K562 (cell line): ENCODE measurements at regions not wholly inside any gene's neighbourhood (a gene's known extent, or its start where the extent isn't known, plus 50 kb on each side); places are given as distances from the start of the nearest gene placed in this dataset.

Experiments
- ATAC-seq: fragments of 200-7000 bp; cut with Tn5 transposase; 3 replicates; pipeline ENCODE4 v1.9.1; 2020; ENCODE audit warnings: moderate library complexity
- BruUV-seq: library from RNA; stranded (reverse); fragments of 400-500 nt; replicated peaks from 2 replicates; lab custom pipeline; 2021; lab: Mats Ljungman, UMichigan
- CTCF ChIA-PET: fragments of 300-600 bp; formaldehyde crosslinking; extraction: SDS; loops from one replicate; lab custom pipeline; 2021; ENCODE audit warnings: low intra/inter-chr PET ratio; lab: Yijun Ruan, JAX
- POLR2A ChIA-PET: fragments of 300-600, 350-650 bp; sonication (Branson Sonifier 250); formaldehyde crosslinking; extraction: SDS; loops from one replicate; lab custom pipeline; 2021; ENCODE audit warnings: antibody characterized with exemption, inconsistent platforms; lab: Yijun Ruan, JAX
- DNase-seq, 4 experiments: peaks; one replicate each; pipeline versions ENCODE4 v3.0.0 to v3.0.0-alpha.2; 2011 to 2018; ENCODE audit warnings: low spot score in 3 of 4, mixed read lengths in 3 of 4; ENCODE audit errors: extremely low read depth in 1 of 4
- FAIRE-seq: peaks from 2 replicates; lab custom pipeline; 2011; peaks lifted over from hg19 to GRCh38; lab: Jason Lieb, UNC
- H2AFZ ChIP-seq: 2 replicates; pipeline ENCODE4 v1.6.0; 2011; ENCODE audit warnings: low read depth, low read length, control low read depth, inconsistent platforms
- H3K27ac ChIP-seq: fragments of 200-600 bp; 3 replicates; pipeline ENCODE4 v1.8.0; 2011; ENCODE audit warnings: low read depth, mild to moderate bottlenecking, control low read depth, inconsistent platforms, low read length, moderate library complexity, mixed read lengths; ENCODE audit errors: extremely low read depth
- H3K27me3 ChIP-seq, 2 experiments: fragments of 300-600 bp in 1 of 2; 2 replicates in 1 of 2; 3 replicates in 1 of 2; pipeline versions ENCODE4 v1.6.0 to v1.8.0; 2011; ENCODE audit warnings: inconsistent platforms in 2 of 2, low read length in 2 of 2, mild to moderate bottlenecking in 1 of 2, mixed read lengths in 1 of 2, moderate library complexity in 1 of 2; ENCODE audit not compliant: control insufficient read depth in 2 of 2, insufficient read depth in 2 of 2
- H3K36me3 ChIP-seq: fragments of 300-600 bp; 3 replicates; pipeline ENCODE4 v1.8.0; 2011; ENCODE audit warnings: mild to moderate bottlenecking, low read length, inconsistent platforms; ENCODE audit not compliant: control insufficient read depth, insufficient read depth
- H3K4me1 ChIP-seq, 2 experiments: fragments of 200-600 bp in 1 of 2; replicated peaks in 1 of 2; 2 replicates in 1 of 2; 3 replicates in 1 of 2; pipeline versions ENCODE4 v1.5.1 to v1.8.0; 2011; ENCODE audit warnings: inconsistent platforms in 2 of 2, low read length in 2 of 2, mild to moderate bottlenecking in 1 of 2, mixed read lengths in 1 of 2, moderate library complexity in 1 of 2; ENCODE audit not compliant: control insufficient read depth in 2 of 2, insufficient read depth in 2 of 2
- H3K4me2 ChIP-seq: 2 replicates; pipeline ENCODE4 v1.6.1; 2011; ENCODE audit warnings: low read length, control low read depth, inconsistent platforms, mixed read lengths; ENCODE audit not compliant: insufficient read depth
- H3K4me3 ChIP-seq: fragments of 200-600 bp; sonication (generic), shearing (Covaris generic); 2 replicates; pipeline ENCODE4 v1.5.1; 2016; ENCODE audit warnings: control low read depth, inconsistent platforms
- H3K79me2 ChIP-seq: fragments of 200-600 bp; 3 replicates; pipeline ENCODE4 v1.8.0; 2011; ENCODE audit warnings: low read length, inconsistent platforms; ENCODE audit not compliant: control insufficient read depth, insufficient read depth
- H3K9ac ChIP-seq, 2 experiments: 2 replicates each; pipeline versions ENCODE4 v1.6.0 to v1.6.1; 2011; ENCODE audit warnings: low read depth in 2 of 2, low read length in 2 of 2, control low read depth in 1 of 2, inconsistent platforms in 1 of 2, mild to moderate bottlenecking in 1 of 2, mixed read lengths in 1 of 2; ENCODE audit not compliant: insufficient read depth in 1 of 2
- H3K9me1 ChIP-seq: one replicate; pipeline ENCODE4 v1.6.0; 2011; ENCODE audit warnings: inconsistent platforms, mild to moderate bottlenecking, low read length, moderate library complexity; ENCODE audit not compliant: control insufficient read depth, insufficient read depth
- H3K9me3 ChIP-seq: replicated peaks from 2 replicates; pipeline ENCODE4 v1.5.1; 2011; ENCODE audit warnings: low read depth, low read length, inconsistent platforms; ENCODE audit not compliant: control insufficient read depth, insufficient read depth
- H4K20me1 ChIP-seq: replicated peaks from 2 replicates; pipeline ENCODE4 v1.6.1; 2011; ENCODE audit warnings: low read length, inconsistent platforms, mixed read lengths; ENCODE audit not compliant: control insufficient read depth, insufficient read depth
- ARNT ChIP-seq, 2 experiments: fragments of 450-650 bp; IDR thresholded peaks; 2 replicates each; pipeline ENCODE4 v1.6.1; 2016; ENCODE audit warnings: mild to moderate bottlenecking in 1 of 2
- ATF3 ChIP-seq, 2 experiments: fragments of 450-650 bp in 1 of 2; sonication (generic) in 1 of 2; formaldehyde crosslinking in 1 of 2; IDR thresholded peaks in 1 of 2; conservative IDR thresholded peaks in 1 of 2; 2 replicates each; pipeline versions ENCODE4 v1.6.1 to v1.8.1; 2016 to 2023; ENCODE audit warnings: mild to moderate bottlenecking in 2 of 2, moderate library complexity in 2 of 2, inconsistent platforms in 1 of 2, missing genetic modification reagents in 1 of 2
- CHD2 ChIP-seq: IDR thresholded peaks from 2 replicates; pipeline ENCODE4 v1.6.1; 2011; ENCODE audit warnings: low read depth, low read length
- DDX20 ChIP-seq: fragments of 450-650 bp; IDR thresholded peaks from 2 replicates; pipeline ENCODE4 v1.6.1; 2016; ENCODE audit warnings: missing genetic modification characterization, low read depth, mild to moderate bottlenecking, missing compliant biosample characterization, moderate library complexity
- HDGF ChIP-seq: fragments of 450-650 bp; IDR thresholded peaks from 2 replicates; pipeline ENCODE4 v1.6.1; 2016
- HOXB6 ChIP-seq: fragments of 250-450 bp; sonication (Bioruptor Pico); IDR thresholded peaks from 2 replicates; pipeline ENCODE4 v1.5.1; 2022; ENCODE audit warnings: mild to moderate bottlenecking, borderline replicate concordance
- KAT7 ChIP-seq: sonication (generic); formaldehyde crosslinking; IDR thresholded peaks from 2 replicates; pipeline ENCODE4 v1.8.0; 2022; ENCODE audit warnings: missing genetic modification reagents, mild to moderate bottlenecking, borderline replicate concordance
- NFRKB ChIP-seq: fragments of 450-650 bp; IDR thresholded peaks from 2 replicates; pipeline ENCODE4 v1.6.1; 2016; ENCODE audit warnings: low read depth
- PBX2 ChIP-seq, 2 experiments: IDR thresholded peaks in 1 of 2; conservative IDR thresholded peaks in 1 of 2; 2 replicates each; pipeline ENCODE4 v1.6.1; 2016; ENCODE audit warnings: low read depth in 2 of 2, mild to moderate bottlenecking in 1 of 2, missing compliant biosample characterization in 1 of 2, missing genetic modification characterization in 1 of 2, moderate library complexity in 1 of 2
- PTTG1 ChIP-seq: fragments of 450-650 bp; IDR thresholded peaks from 2 replicates; pipeline ENCODE4 v1.6.1; 2016; ENCODE audit warnings: low read depth, mild to moderate bottlenecking, missing genetic modification characterization, missing compliant biosample characterization
- SNRNP70 ChIP-seq: fragments of 200-400 bp; formaldehyde crosslinking; optimal IDR thresholded peaks from 2 replicates; pipeline ENCODE3; 2017; ENCODE audit warnings: low read depth, low read length
- USF1 ChIP-seq: sonication (generic); formaldehyde crosslinking; IDR thresholded peaks from 2 replicates; pipeline ENCODE4 v1.9.0; 2022; ENCODE audit warnings: mild to moderate bottlenecking, missing genetic modification reagents
- ZBTB1 ChIP-seq: sonication (generic); formaldehyde crosslinking; IDR thresholded peaks from 2 replicates; pipeline ENCODE4 v1.8.1; 2023; ENCODE audit warnings: missing genetic modification reagents, low read depth, mild to moderate bottlenecking, borderline replicate concordance
- ZNF165 ChIP-seq: fragments of 250-450 bp; sonication (Bioruptor Pico); IDR thresholded peaks from 2 replicates; pipeline ENCODE4 v1.4.0; 2020; ENCODE audit warnings: borderline replicate concordance
- ZNF174 ChIP-seq: fragments of 250-450 bp; sonication (Bioruptor Pico); IDR thresholded peaks from 2 replicates; pipeline ENCODE4 v1.4.0; 2020; ENCODE audit warnings: mild to moderate bottlenecking
- ZNF551 ChIP-seq: fragments of 250-450 bp; sonication (Bioruptor Pico); IDR thresholded peaks from 2 replicates; pipeline ENCODE4 v1.5.0; 2021; ENCODE audit warnings: mild to moderate bottlenecking, moderate library complexity
- WGBS: fragments of 100-300 bp; shearing (Covaris generic); methylation state at CpG from one replicate; pipeline ENCODE4 v1.1.6; 2016; ENCODE audit warnings: low coverage, mixed read lengths; ENCODE audit not compliant: insufficient coverage; ENCODE audit errors: missing lambda C conversion rate; 5-methylcytosine and 5-hydroxymethylcytosine counted together
- in situ Hi-C: fragments of 300-500 bp; cut with MboI; formaldehyde crosslinking; loops from 4 replicates; pipeline ENCODE4 v1.15.0; 2018; ENCODE audit warnings: inconsistent platforms, mixed read lengths
- intact Hi-C: fragments of 100-400 bp; cut with micrococcal nuclease; formaldehyde crosslinking; loops from 2 replicates; pipeline ENCODE4 v1.14.2; 2022

- no peak for TF ChIP-seq ATF3 (IDR thresholded peaks at IDR 0.05)
- no peak for TF ChIP-seq ATF3 (CRISPR knock-in tag; conservative IDR thresholded peaks at IDR 0.05)
- TF ChIP-seq HDGF, result no peak
- no peak for TF ChIP-seq KAT7 (CRISPR knock-in tag)
- TF ChIP-seq ZNF174 (CRISPR knock-in tag), result no peak
- no peak for TF ChIP-seq ZNF551 (CRISPR knock-in tag)
- no peak for TF ChIP-seq ZBTB1 (CRISPR knock-in tag)
- TF ChIP-seq PBX2 (CRISPR knock-in tag; IDR thresholded peaks at IDR 0.05; ENCODE audit: low read depth), result no peak
- no peak for TF ChIP-seq PBX2 (tag; conservative IDR thresholded peaks at IDR 0.05; ENCODE audit: low read depth)
Measured at GRCh38 chr1:104468282-104468681, 718.6 kb downstream of the AMY1C start (continued).

GRCh38 chr1:104476126-104476525 lies 726.4 kb downstream of the AMY1C start:
- intact Hi-C loops, result no loop called here
- Histone ChIP-seq H3K9me3 (peaks cover 2% of the 10 kb centered on the region; the same call in 1 of the 2 replicates), H3K4me2 (no peak overlapping the region), H3K4me3 (no peak overlapping the region), H3K9me1 (no peaks in the 10 kb centered on the region), H3K9ac (no peak overlapping the region), H3K4me1 (no peaks in the 10 kb centered on the region), H3K27me3 (no peaks in the 10 kb centered on the region), H2AFZ (no peak overlapping the region), H4K20me1 (no peaks in the 10 kb centered on the region), H3K79me2 (no peaks in the 10 kb centered on the region), H3K27ac (no peak overlapping the region), H3K36me3 (no peaks in the 10 kb centered on the region)
- no TSS peak for BruUV-seq
- in situ Hi-C loops, result no loop called here
- ATAC-seq (no peak), DNase-seq (no peak), FAIRE-seq (no peak)
- CTCF ChIA-PET, result no interaction called here
- POLR2A ChIA-PET, result no interaction called here
- 3% methylated on average over 2 of the region's 2 CpGs for WGBS
- TF ChIP-seq HOXB6 (CRISPR knock-in tag) (no peak), ARNT (IDR thresholded peaks at IDR 0.05) (no peak), USF1 (CRISPR knock-in tag) (no peak), CHD2 (no peak), NFRKB (no peak), ZNF165 (CRISPR knock-in tag) (no peak), SNRNP70 (no peak), PTTG1 (tag) (no peak), DDX20 (tag) (no peak)
